DND-41 (cell line): ENCODE measurements at regions not wholly inside any gene's neighbourhood (a gene's known extent, or its start where the extent isn't known, plus 50 kb on each side); places are given as distances from the start of the nearest gene placed in this dataset.

Experiments used
- ATAC-seq: fragments of 200-7000 bp; cut with Tn5 transposase; 3 replicates; pipeline ENCODE4 v1.9.1; 2021; ENCODE audit warnings: low read depth; ENCODE audit not compliant: insufficient read depth
- DNase-seq: peaks from one replicate; pipeline ENCODE4 v3.0.0-alpha.2; 2020
- H2AFZ ChIP-seq: 2 replicates; pipeline ENCODE4 v1.6.0; 2012; ENCODE audit warnings: low read depth, low read length
- H3K27ac ChIP-seq: 2 replicates; pipeline ENCODE4 v1.5.1; 2012; ENCODE audit warnings: low read length, inconsistent platforms
- H3K27me3 ChIP-seq: fragments of 200-600 bp; sonication (generic); 2 replicates; pipeline ENCODE4 v1.6.0; 2012; ENCODE audit warnings: low read length, mild to moderate bottlenecking, inconsistent platforms; ENCODE audit not compliant: insufficient read depth, poor library complexity
- H3K36me3 ChIP-seq: 2 replicates; pipeline ENCODE4 v1.5.1; 2012; ENCODE audit warnings: low read length, inconsistent platforms; ENCODE audit not compliant: insufficient read depth
- H3K4me1 ChIP-seq: 2 replicates; pipeline ENCODE4 v1.5.1; 2012; ENCODE audit warnings: mild to moderate bottlenecking, low read length; ENCODE audit not compliant: insufficient read depth
- H3K4me2 ChIP-seq: 2 replicates; pipeline ENCODE4 v1.6.0; 2012; ENCODE audit warnings: mild to moderate bottlenecking, moderate library complexity, low read length, inconsistent platforms; ENCODE audit not compliant: insufficient read depth
- H3K4me3 ChIP-seq, 2 experiments: fragments of 200-600 bp in 1 of 2; shearing (Covaris generic) in 1 of 2; 2 replicates each; pipeline ENCODE4 v1.5.1; 2012 to 2016; ENCODE audit warnings: inconsistent platforms in 2 of 2, low read length in 2 of 2, mild to moderate bottlenecking in 2 of 2, low read depth in 1 of 2, moderate library complexity in 1 of 2
- H3K79me2 ChIP-seq: 2 replicates; pipeline ENCODE4 v1.6.0; 2012; ENCODE audit warnings: low read length, inconsistent platforms; ENCODE audit not compliant: insufficient read depth
- H3K9ac ChIP-seq: 2 replicates; pipeline ENCODE4 v1.6.0; 2012; ENCODE audit warnings: low read depth, mild to moderate bottlenecking, inconsistent platforms, low read length, moderate library complexity
- H3K9me3 ChIP-seq: 2 replicates; pipeline ENCODE4 v1.5.1; 2012; ENCODE audit warnings: low read length, moderate library complexity, mild to moderate bottlenecking, inconsistent platforms; ENCODE audit not compliant: insufficient read depth, severe bottlenecking
- H4K20me1 ChIP-seq: 2 replicates; pipeline ENCODE4 v1.6.0; 2012; ENCODE audit warnings: low read length; ENCODE audit not compliant: insufficient read depth
- CTCF ChIP-seq: IDR thresholded peaks from 2 replicates; pipeline ENCODE4 v1.5.1; 2012; ENCODE audit warnings: borderline replicate concordance, low read length, moderate library complexity, mild to moderate bottlenecking; ENCODE audit not compliant: poor library complexity, severe bottlenecking; ENCODE audit errors: extremely low read depth
- EZH2 ChIP-seq: IDR thresholded peaks from 3 replicates; pipeline ENCODE4 v1.6.1; 2012; ENCODE audit warnings: borderline replicate concordance, low read depth, mild to moderate bottlenecking, moderate library complexity, low read length, inconsistent platforms; ENCODE audit not compliant: severe bottlenecking

- Histone ChIP-seq H3K4me2 (no peak overlapping the region), H3K27ac (no peak overlapping the region), H3K36me3 (no peaks in the 10 kb centered on the region), H2AFZ (no peak overlapping the region), H4K20me1 (no peaks in the 10 kb centered on the region), H3K79me2 (no peaks in the 10 kb centered on the region), H3K4me1 (no peaks in the 10 kb centered on the region), H3K9ac (no peak overlapping the region), H3K4me3 (no peak overlapping the region), H3K9me3 (no peaks in the 10 kb centered on the region), H3K27me3 (no peaks in the 10 kb centered on the region)
- no peak for DNase-seq
- TF ChIP-seq EZH2 (no peak), CTCF (no peak)
- ATAC-seq = no peak
These were observed 136.3 kb downstream of the HTR1A start for GRCh38 chr5:63825984-63826383.

GRCh38 chr5:63823583-63823982, 138.7 kb downstream of the HTR1A start:
- H3K4me1 ChIP-seq = no peaks in the 10 kb centered on the region
- no peaks in the 10 kb centered on the region for H4K20me1 ChIP-seq
- H3K27me3 ChIP-seq = no peaks in the 10 kb centered on the region
- ATAC-seq (no peak), DNase-seq (no peak)
- no peak for TF ChIP-seq CTCF
- no peak for TF ChIP-seq EZH2
- H3K4me2 ChIP-seq = no peak overlapping the region
- H3K79me2 ChIP-seq = no peaks in the 10 kb centered on the region
- H3K4me3 ChIP-seq = no peak overlapping the region
- no peaks in the 10 kb centered on the region for H3K36me3 ChIP-seq
- no peak overlapping the region for H3K27ac ChIP-seq
- H3K9me3 ChIP-seq = no peaks in the 10 kb centered on the region
- H2AFZ ChIP-seq = no peak overlapping the region
- H3K9ac ChIP-seq = no peak overlapping the region

GRCh38 chr5:63822614-63823013, 139.6 kb downstream of the HTR1A start:
- H3K4me2 ChIP-seq = no peak overlapping the region
- TF ChIP-seq EZH2 (no peak), CTCF (no peak)
- H3K79me2 ChIP-seq = no peaks in the 10 kb centered on the region
- H2AFZ ChIP-seq = no peak overlapping the region
- H3K36me3 ChIP-seq = no peaks in the 10 kb centered on the region
- no peaks in the 10 kb centered on the region for H3K4me1 ChIP-seq
- DNase-seq (no peak), ATAC-seq (no peak)
- no peak overlapping the region for H3K27ac ChIP-seq
- H4K20me1 ChIP-seq = no peaks in the 10 kb centered on the region
- no peak overlapping the region for H3K9ac ChIP-seq
- no peaks in the 10 kb centered on the region for H3K27me3 ChIP-seq
- no peak overlapping the region for H3K4me3 ChIP-seq
- no peaks in the 10 kb centered on the region for H3K9me3 ChIP-seq

GRCh38 chr5:63820577-63820976, 141.7 kb downstream of the HTR1A start:
- TF ChIP-seq CTCF (no peak), EZH2 (no peak)
- Histone ChIP-seq H3K27ac (no peak overlapping the region), H3K4me3 (no peak overlapping the region), H3K9me3 (no peaks in the 10 kb centered on the region), H3K4me1 (no peaks in the 10 kb centered on the region), H3K36me3 (no peaks in the 10 kb centered on the region), H2AFZ (no peak overlapping the region), H3K9ac (no peak overlapping the region), H4K20me1 (no peaks in the 10 kb centered on the region), H3K27me3 (no peaks in the 10 kb centered on the region), H3K4me2 (no peak overlapping the region), H3K79me2 (no peaks in the 10 kb centered on the region)
- DNase-seq = no peak
- ATAC-seq = no peak
